ENCODE measurements at regions not wholly inside any gene's neighbourhood (a gene's known extent, or its start where the extent isn't known, plus 50 kb on each side); places are given as distances from the start of the nearest gene placed in this dataset.
A peak's percentile ranks its signal among the peaks of the same experiment; 100 is the strongest.

DNA sequence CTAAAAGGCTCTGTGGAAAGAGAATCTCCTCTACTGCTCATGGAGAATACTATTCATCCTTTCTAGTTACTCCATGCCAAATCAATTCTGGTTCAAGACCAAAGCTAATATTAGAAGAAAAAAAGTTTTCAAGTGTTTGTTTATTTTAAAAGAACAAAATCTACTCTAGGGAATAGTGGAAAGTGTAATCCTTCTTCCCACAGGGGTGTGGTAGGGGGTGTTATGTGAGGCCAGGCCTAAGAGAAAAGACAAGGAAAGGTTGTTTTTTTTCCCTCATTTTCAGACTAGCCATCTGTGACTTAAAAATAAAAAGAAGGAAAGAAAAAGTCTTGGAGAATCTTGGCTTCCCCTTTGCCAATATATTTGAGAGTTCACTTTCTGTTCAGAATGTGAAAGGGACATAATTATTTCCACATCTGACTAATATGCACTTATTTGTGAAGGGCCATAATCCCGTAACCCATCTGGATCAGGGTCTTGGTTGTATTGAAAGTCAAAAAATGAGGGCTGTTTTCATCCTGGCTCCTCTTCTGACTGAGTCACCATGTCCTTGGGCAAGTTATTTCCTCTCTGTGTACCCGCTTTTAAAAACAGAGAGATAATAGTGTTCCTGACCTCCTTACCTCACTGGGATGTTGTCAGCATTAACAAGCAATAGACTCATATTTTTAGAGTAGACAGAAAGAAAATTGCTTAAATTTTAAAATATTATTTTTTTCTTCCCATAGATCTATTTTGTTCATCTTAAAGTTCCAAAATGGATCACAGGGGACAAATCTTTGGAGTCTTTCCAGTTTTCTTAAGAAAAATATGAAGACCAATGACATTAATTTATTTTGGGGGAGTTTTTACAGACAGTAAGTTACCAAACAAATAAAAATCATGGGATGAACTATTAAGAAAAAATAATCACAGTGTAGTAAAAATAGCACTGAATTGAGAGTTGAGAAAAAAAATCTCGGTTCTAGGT, 233.7 kb downstream of the IBTK start:
- DNase-seq: no peak

DNA sequence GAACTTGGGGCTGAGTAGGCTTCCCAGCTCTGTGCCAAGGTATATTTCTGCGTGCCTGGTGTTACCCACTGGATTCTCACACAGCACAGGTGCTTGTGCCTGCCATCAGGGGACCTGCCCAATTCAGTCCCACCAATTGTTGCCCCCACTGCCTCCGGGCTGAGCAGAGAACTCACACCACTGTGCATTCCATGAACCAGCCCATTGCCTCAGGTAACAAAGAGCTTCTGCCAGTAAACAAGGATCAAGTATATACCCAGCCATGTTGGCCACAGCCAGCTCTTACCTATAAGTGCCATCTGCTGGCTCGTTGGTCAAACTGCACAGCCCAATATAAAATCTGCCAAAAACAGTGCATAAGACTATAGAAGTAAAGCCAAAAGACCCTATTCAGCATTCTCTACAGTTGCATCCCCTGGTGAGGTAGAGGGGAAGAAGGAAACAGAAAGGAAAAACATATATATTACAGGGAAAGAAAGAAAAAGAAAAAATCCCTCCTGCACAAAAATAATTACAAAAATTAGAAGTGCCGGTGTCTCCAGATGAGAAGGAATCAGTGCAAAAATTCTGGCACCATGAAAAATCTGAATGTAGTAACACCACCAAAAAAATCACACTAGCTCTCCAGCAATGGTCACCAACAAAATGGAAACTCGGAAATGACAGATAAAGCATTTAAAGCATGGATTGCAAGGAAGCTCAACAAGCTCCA, 241.4 kb downstream of the IBTK start:
- DNase-seq: peak; percentile 38

- no peak for DNase-seq
Observed at GRCh38 chr6:82000551-82000950, 247.0 kb downstream of the IBTK start.

GRCh38 chr6:81999826-82000225, 247.3 kb upstream of the TENT5A start:
- DNase-seq: no peak

GRCh38 chr6:81999270-81999669, 246.8 kb upstream of the TENT5A start:
- no peak for DNase-seq

DNA sequence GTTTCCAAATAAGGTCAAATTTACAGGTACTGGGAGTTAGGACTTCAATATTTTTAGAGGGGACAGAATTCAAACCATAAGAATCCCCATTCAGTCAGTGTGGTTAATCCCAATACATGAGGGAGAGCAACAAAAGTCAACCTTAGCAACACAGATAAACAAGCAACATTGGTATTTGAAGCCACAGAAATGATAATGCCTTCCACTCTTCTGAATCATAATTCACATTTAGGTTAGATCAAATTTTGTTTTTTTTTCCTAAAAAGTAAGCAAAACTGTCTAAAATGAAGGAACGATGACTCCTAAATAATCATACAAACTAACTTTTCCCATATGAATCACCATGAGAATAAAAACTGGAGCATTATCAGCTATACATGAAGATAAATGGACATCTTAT, 246.0 kb upstream of the TENT5A start:
- no peak for DNase-seq

DNA sequence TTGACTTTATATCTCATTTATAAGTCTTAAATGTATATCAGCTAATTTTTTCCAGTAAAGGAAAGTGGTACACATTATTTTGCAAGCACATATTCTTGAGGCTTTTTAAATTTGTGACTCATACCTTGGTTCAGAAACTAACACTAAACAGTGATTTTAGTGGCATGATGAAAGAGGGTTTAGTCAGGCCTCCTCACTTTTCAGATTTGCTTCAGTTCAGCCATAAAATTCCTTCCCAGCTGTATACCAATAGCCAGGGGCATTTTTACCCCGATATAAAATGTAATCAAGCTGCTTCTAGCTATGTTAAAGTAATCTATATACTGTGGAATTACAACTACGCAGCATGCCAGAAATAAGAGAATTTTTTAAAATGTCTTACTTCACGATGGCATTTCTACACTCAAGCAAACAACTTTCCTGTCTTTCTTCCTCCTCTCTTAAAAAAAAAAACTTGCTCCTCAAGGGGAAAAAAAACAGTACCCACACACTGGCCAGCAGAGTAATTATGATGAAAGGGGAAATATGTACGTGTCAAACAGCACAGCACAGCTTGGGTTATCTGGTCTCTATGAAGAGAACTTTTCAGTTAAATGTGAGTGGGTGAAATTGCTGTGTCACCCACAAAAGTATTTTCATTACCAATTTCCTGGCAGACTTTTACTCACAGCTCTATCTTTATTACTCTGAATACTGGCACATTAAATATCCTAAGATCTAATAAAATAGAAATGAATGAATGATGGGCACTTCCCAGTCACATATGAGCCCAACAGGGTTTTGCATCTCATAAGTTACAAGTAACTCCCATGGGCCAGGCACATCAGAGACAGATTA, 244.8 kb upstream of the TENT5A start:
- no peak for DNase-seq

- no peak for DNase-seq
Observed at GRCh38 chr6:81996414-81996813, 243.9 kb upstream of the TENT5A start.

DNA sequence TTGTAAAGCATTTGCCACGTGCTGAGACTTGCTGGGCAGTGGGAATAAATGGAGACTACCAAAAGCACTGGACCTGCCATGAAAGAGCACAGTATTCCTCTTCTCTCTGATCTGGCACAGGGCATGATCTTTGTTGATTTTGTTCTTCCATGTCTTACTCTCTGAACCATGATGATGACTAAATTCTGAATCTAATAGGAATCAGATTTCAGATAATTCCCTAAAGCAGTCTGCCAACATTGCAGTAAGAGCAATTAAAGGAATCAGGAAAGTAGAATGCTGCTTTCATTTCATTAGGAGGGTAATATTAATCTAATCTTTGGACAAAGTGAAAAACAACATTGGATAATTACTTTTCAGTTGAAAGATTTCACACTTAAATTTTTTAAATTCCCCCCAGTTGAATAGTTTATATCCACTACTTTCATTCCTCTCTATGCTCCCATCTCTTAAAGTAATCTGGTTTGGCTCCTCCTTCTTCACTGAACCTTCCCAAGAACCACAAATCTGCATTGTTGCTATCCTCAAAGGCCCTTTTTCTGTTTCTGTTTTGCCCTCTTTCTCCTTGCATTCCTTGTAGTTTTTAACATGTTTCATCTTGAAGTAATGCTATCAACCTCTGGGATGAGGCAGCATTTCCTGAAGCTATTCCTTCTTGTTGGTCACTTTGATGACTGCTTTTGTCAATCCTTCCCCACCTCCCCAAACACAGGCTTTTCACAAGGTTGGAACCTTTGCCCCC, 243.2 kb upstream of the TENT5A start:
- DNase-seq: peak; percentile 77

DNA sequence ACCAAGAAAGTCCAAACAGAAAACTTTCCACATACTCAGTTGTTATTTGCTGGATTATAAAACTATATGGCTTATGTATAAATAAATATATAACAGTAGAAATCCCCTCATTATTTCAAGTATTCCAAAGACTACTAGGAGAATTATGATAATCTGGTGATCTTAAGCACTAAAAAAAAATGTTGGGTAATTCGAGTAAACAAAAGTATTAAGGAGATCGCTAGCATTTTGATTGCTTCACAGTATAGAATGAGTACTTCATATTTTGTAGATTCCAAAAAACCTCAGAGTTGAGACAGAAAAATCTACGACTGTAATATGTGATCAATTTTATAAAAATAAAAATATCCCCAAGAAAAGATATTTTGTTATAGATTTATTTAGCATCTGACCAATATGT, 236.4 kb upstream of the TENT5A start:
- DNase-seq: no peak

- DNase-seq: no peak
Observed at GRCh38 chr6:81988446-81988845, 236.0 kb upstream of the TENT5A start.

GRCh38 chr6:81987293-81987692, 234.8 kb upstream of the TENT5A start:
- no peak for DNase-seq

- peak; percentile 68 for DNase-seq
Observed at GRCh38 chr6:81985191-81985590, 232.7 kb upstream of the TENT5A start.

DNA sequence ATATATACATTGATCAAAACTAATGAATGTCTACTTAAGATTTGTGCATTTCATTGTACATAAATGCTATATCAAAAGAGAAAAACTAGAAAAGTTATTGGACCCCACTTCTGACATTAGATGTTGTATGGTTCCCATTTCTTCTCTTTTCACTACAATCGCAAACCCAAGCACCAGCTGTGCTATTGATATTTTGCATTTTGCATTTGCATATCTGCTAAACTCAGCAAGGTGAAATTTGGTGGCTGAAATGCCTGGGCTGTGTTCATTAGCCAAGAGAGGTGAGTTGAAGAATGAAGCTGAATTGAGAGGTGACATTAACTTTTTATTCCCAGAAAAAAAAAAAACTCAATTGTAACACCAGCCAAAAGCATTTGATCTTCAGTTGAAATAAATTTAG, 232.1 kb upstream of the TENT5A start:
- DNase-seq: no peak

GRCh38 chr6:81981812-81982211, 229.3 kb upstream of the TENT5A start:
- DNase-seq: no peak

DNA sequence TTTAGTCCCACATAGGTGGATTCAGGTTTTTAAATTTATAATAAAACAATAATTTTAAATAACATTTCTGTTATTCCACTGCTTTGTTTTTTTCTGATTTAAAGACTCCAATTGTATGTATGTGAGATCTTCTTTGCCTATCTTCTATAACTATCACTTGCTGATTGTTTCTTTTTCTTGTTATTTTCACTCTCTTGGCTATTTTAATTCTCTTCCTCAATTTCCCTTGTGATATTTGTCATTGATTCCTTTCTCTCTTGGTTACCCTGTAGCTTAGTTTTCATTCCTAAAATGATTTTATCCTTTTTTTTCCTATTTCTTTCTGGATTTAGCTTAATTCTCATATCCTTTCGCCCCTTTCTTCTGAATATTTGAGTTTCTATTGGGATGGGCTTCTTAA, 227.3 kb upstream of the TENT5A start:
- DNase-seq: no peak

DNA sequence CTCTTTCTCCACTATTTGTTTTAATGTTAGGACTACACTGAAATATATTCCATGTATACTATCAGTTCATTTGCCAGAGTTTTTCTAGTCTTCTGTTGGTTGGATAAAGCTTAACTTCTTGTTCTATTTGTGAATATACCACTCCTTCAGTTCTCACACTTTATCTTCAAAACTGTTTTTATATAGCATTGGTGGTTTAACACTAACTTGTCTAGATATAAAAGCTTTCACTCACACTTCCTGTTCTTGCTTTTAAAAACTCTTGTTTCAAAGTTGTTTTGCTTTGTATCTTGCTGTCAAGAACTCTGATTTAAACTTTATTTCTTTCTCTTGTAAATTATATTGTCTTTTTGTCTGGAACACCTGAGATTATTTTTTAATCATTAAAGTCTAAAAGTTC, 226.8 kb upstream of the TENT5A start:
- DNase-seq: no peak

DNA sequence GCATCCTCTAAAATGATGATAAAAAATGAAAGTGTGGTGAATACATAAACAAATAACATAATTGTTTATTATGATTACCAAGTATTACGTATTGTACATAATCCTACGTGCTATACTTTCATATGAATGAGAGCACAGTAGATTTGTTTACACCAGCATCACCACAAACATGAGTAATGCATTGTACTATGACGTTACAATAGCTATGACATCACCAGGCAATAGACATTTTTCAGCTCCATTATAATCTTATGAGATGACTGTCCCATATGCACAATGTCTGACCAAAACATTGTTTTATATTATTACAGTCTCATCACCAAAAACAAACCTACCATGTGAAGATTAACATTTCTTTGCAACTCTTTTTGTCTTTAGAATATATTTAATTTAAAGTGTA, 225.7 kb upstream of the TENT5A start:
- no peak for DNase-seq

DNA sequence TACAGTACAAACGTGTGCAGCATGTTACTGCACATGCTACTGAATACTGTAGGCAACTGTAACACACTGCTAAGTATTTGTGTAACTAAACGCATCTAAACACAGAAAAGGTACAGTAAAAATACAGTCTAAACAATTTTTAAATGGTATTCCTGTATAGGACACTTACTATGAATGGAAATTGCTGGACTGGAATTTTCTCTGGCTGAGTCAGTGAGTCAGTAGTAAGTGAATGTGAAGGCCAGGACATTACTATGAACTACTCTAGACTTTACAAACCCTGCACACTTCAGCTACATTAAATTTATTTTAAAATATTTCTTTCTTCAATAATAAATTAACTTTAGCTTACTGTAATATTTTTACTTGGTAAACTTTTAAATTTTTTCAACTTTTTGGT, 225.0 kb upstream of the TENT5A start:
- no peak for DNase-seq

DNA sequence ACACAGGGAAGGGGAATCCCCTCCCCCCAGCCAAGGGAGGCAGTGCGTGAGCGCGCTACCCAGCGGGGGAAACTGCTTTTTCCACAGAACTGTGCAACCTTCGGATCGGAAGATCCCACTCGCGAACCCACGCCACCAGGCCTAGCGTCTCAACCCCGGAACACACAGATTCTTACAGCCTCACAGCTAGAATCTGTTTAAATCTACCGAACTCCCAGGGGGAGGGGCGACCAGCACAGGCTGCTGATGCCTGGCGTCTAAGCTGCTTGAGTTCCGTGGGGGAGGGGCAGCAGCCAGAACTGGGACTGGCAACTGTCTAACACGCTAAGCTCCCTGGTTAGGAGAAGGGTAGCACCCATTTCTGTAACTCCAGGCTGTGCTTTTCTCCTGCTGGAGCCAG, 217.3 kb upstream of the TENT5A start:
- no peak for DNase-seq

DNA sequence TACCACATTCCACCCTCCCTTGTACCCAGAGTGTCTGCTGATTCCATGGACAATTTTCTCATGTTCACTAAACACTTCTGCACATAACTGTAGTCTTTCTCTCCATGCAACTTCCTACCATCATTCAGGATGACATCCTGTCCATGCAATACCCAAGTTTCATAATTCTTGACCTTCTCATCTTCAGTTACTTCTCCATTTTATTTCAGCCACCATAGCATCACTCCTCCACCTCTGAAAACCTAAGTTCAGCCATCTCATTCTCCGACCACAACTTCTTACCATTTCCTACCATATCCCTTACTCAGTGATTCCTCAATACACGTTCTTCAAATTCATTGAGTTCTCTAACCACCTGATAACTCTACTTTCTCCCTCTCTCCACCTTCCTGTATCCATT, 216.5 kb upstream of the TENT5A start:
- DNase-seq: no peak

GRCh38 chr6:81966968-81967367, 214.5 kb upstream of the TENT5A start:
- DNase-seq: no peak

- no peak for DNase-seq
Observed at GRCh38 chr6:81962198-81962597, 209.7 kb upstream of the TENT5A start.

All from NCI-H2171 treated with DMSO at 0.1 percent for 48 hours (cell line).